ENCODE measurements at regions not wholly inside any gene's neighbourhood (a gene's known extent, or its start where the extent isn't known, plus 50 kb on each side); places are given as distances from the start of the nearest gene placed in this dataset.
"Not testable (repeated sequence)": the region's sequence is repeated elsewhere in the genome, so short reads cannot be mapped to it uniquely, and the experiment has no call there.

DNA sequence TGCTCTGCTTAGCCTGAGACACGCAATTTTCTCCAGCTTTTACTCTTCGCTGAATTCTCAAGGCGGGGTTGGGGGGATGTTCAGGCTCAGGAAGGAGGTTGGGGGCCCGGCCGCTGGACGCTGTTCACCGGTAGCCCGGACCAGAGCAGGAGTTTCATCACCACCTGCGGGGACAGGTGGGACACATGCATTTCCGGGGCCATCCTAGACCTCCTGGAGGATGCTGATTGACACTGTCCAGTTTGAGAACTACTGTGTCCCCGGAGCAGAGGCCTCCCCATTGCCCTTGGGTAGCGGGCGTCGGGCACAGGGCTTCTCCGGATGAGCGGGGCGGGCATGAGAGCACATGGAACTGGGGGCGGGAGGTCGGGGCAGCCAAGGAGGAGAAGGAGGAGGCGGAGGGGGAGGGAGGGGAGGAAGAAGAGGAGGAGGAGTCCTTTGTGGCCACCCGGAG is 144.0 kb upstream of the GRK3 start:
- no peak for DNase-seq (ENCODE audit: low read depth, low spot score)
- in situ Hi-C loops (cut with HindIII; ENCODE audit: low pct_unique_long_range_greater_than_20kb, low sequenced_read_pairs): no loop called here

GRCh38 chr22:25420925-25421904 is 143.3 kb upstream of the GRK3 start:
- in situ Hi-C loops (cut with HindIII; ENCODE audit: low pct_unique_long_range_greater_than_20kb, low sequenced_read_pairs): no loop called here
- DNase-seq (ENCODE audit: low read depth, low spot score): no peak

DNA sequence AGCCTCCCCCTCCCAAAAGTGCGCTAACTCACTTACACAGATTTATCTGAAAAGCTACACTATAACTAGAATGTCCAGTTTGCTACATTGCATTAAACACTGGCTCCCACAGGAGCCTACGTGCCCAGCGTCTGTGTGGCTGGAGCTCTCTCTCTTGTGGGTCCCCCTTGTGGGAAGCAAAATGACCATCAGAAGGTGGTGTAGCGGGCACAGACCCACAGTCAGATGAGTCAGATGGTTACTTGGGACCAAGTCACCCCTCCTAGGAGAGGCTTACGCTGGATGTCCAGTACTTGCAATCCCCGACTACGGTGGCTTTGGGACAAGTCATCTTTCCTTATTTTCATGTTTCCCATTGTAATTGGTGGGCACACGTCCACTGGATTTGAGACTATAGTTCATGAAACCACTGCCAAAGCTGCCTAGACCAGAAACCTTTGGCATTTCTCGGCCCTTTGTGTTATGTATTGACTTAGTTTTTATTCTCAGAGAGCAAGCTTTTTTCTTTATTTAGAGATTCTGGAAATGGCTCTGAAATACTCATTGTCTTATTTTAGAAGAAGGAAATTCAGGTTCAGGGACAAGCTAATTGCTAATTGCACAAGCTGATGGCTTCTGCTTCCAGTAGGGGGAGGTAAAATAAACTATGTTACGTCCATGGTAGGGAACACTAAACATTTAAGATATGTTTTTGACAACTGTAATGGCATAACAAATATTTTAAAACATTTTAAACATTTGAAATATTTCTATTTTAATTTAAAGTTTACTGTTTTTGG is 137.8 kb upstream of the GRK3 start:
- in situ Hi-C loops (cut with HindIII; ENCODE audit: low pct_unique_long_range_greater_than_20kb, low sequenced_read_pairs): not testable (repeated sequence)
- DNase-seq (ENCODE audit: low read depth, low spot score): peak; percentile 35

GRCh38 chr22:25431637-25432342 is 132.7 kb upstream of the GRK3 start:
- DNase-seq (ENCODE audit: low read depth, low spot score); in situ Hi-C loops (cut with HindIII; ENCODE audit: low pct_unique_long_range_greater_than_20kb, low sequenced_read_pairs): not testable (repeated sequence)

DNA sequence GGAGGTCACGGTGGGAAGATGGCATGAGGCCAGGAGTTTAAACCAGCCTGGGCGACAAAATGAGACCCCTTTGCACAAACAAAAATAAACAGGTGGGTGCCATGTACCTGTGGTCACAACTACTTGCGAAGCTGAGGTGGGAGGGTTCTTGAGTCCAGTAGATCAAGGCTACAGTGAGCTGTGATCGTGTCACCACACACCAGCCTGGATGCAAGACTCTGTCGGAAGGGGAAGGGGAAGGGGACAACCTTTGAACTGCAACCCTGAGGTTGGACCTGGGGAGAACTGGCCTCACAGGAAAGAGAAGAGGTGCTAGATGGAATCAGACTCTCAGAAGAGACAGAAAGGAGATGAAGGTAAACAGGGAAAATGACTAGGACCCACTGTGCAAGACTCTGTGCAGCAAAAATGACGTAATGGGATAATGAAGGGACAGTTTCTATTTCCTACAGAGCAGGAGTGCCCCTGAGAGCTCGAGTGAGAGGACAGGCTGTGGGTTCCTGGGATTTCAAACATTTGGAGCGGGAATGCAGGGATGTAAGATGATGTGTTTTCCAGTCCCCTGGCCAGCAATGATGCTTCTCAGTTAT is 131.0 kb upstream of the GRK3 start:
- DNase-seq (ENCODE audit: low read depth, low spot score); in situ Hi-C loops (cut with HindIII; ENCODE audit: low pct_unique_long_range_greater_than_20kb, low sequenced_read_pairs): not testable (repeated sequence)

- DNase-seq (ENCODE audit: low read depth, low spot score): no peak
- in situ Hi-C loops (cut with HindIII; ENCODE audit: low pct_unique_long_range_greater_than_20kb, low sequenced_read_pairs): no loop called here
These were observed 126.9 kb upstream of the GRK3 start for GRCh38 chr22:25437414-25438160.

- in situ Hi-C loops (cut with HindIII; ENCODE audit: low pct_unique_long_range_greater_than_20kb, low sequenced_read_pairs): no loop called here
- DNase-seq (ENCODE audit: low read depth, low spot score): peak; percentile 10
These were observed 117.3 kb upstream of the GRK3 start for GRCh38 chr22:25447067-25447685.

- in situ Hi-C loops (cut with HindIII; ENCODE audit: low pct_unique_long_range_greater_than_20kb, low sequenced_read_pairs): no loop called here
- peak; percentile 89 for DNase-seq (ENCODE audit: low read depth, low spot score)
These were observed 116.6 kb upstream of the GRK3 start for GRCh38 chr22:25447686-25448434.

DNA sequence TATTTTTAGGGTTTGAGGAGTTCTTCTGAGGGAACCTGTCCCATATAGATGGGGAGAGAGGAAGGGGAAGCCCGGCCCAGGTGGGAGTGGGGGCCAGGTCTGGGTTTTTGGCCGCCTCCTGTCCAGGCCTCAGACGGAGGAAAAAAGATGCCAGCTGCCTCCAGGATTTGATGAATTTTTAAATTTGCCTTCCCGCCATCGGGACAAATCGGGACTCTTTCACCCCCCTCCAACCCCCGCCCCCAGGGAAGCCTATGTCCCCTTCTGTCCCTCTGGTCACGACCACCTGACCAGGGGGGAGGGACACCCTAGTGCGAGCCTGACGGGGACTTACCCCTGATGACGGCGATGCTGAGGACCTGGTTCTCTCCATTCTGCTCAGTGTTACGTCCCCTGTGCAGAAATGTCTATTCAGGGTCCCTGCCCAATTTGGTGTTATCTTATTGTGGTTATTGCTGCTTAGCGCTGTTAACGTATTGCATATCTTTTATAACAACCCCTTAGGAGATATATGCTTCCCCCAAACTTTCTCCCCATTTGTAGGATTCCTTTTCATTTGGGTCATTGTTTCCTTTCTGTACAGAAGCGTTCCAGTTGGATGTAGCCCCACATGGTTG is 115.9 kb upstream of the GRK3 start:
- in situ Hi-C loops (cut with HindIII; ENCODE audit: low pct_unique_long_range_greater_than_20kb, low sequenced_read_pairs): no loop called here

GRCh38 chr22:25449781-25450317 is 114.6 kb upstream of the GRK3 start:
- in situ Hi-C loops (cut with HindIII; ENCODE audit: low pct_unique_long_range_greater_than_20kb, low sequenced_read_pairs): no loop called here
- no peak for DNase-seq (ENCODE audit: low read depth, low spot score)

More for the DNA sequence above, 115.9 kb upstream of the GRK3 start:
- DNase-seq (ENCODE audit: low read depth, low spot score): no peak

GRCh38 chr22:25451480-25452114 is 112.9 kb upstream of the GRK3 start:
- DNase-seq (ENCODE audit: low read depth, low spot score): no peak
- in situ Hi-C loops (cut with HindIII; ENCODE audit: low pct_unique_long_range_greater_than_20kb, low sequenced_read_pairs): no loop called here

- in situ Hi-C loops (cut with HindIII; ENCODE audit: low pct_unique_long_range_greater_than_20kb, low sequenced_read_pairs): no loop called here
- no peak for DNase-seq (ENCODE audit: low read depth, low spot score)
These were observed 112.3 kb upstream of the GRK3 start for GRCh38 chr22:25452116-25452700.

GRCh38 chr22:25453058-25453457 is 111.4 kb upstream of the GRK3 start:
- in situ Hi-C loops (cut with HindIII; ENCODE audit: low pct_unique_long_range_greater_than_20kb, low sequenced_read_pairs): no loop called here
- no peak for DNase-seq (ENCODE audit: low read depth, low spot score)

- in situ Hi-C loops (cut with HindIII; ENCODE audit: low pct_unique_long_range_greater_than_20kb, low sequenced_read_pairs): no loop called here
- DNase-seq (ENCODE audit: low read depth, low spot score): no peak
These were observed 110.9 kb upstream of the GRK3 start for GRCh38 chr22:25453557-25453956.
